DMS53 (cell line): ENCODE measurements at regions not wholly inside any gene's neighbourhood (a gene's known extent, or its start where the extent isn't known, plus 50 kb on each side); places are given as distances from the start of the nearest gene placed in this dataset.

Experiments used
- DNase-seq: peaks from one replicate; lab custom pipeline; 2025; lab: John Stamatoyannopoulos, UW

GRCh38 chr10:3990307-3990706 is 205.3 kb upstream of the KLF6 start:
- DNase-seq: no peak

DNA sequence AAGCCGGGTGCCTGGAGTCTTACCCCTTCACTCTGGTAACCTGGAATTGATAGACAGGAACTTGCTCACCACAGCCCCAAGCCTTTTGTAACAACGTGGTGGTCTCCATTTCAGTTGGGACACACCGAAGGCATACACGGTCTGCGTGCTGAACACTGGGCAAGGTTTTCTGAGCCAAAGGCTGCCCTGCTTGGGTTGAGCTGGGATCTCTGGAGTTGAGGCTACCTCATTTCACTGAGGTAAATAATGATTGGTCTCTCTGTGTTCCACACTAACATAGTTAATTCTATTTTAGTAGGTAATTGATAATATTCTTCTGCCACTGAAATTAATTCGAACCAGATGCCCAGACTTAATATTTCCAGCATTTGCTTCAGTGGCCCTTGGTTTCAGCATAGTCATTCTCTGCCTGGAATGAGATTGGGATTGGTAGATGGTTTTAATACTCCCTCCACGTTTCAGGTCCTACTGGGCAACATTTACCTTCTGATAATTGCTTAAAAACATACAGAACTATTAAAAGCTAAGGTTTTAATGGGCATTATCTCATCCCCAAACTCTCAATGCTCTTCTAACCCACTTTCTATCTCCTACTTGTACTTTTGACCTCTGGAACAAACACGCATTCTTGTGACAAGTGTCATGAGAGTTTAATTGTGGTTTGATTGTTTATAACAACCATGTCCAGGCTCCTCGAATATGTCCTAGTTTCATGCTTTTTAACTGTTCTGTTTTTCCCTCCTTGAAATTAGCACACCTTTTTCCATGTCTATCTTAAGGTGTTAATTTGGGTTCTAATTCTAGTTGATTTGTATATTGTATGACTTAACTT is 202.3 kb upstream of the KLF6 start:
- no peak for DNase-seq

DNA sequence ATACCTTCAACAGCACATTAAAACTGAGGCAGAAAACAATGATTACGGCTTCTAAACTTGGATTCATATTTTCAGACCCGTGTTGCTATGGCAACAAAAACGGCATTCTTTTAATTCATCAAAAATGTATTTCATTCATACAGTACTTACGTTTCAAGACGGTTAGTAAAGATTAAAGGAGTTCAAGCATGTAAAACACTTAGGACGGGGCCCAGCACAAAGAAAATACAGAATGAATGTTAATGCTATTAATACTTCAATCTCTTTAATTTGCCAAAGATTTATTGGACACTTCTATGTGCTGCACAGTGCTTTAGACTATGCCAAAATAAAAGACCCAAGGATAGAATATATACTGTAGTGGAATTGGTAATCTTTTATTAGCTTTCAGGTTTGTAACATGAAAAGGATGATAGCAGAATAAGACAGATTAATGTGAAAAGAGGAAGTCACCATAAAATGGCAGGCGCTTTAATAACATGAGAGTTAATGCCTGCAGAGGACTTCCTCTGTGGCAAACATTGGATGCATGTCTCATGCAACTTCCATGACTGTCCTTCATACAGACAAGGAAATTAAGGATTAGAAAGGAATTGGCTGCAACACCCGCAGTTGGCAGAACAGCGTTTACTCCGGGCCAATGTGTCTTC is 201.6 kb upstream of the KLF6 start:
- no peak for DNase-seq

DNA sequence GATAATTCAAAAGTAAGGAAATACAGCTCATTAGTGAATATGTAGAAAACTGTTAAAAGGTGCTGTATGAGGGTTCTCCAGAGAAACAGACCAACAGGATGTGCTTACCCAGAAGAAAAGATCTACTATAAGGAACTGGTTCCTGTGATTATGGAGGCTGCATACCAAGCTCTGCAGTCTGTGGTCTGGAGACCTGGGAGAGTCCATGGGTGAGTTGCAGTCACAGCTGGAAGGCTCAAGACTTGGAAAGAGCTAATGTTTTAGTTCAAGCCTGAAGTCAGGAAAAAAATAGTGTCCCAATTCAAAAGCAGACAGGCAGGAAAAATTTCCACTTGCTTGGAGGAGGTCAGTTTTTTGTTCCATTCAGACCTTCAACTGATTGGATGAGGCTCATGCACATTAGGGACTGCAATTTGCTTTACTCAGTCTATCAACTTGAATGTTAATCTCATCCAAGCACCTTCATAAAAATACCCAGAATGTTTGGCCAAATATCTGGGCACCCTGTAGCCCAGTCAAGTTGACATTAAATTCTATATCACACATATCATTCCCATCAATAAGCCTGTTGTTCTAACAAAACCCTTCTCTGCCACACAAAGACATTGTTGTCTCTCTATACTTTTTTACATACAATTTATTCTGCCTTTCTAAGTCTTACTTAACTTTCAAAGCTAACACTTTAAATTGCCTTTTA is 197.9 kb upstream of the KLF6 start:
- no peak for DNase-seq

DNA sequence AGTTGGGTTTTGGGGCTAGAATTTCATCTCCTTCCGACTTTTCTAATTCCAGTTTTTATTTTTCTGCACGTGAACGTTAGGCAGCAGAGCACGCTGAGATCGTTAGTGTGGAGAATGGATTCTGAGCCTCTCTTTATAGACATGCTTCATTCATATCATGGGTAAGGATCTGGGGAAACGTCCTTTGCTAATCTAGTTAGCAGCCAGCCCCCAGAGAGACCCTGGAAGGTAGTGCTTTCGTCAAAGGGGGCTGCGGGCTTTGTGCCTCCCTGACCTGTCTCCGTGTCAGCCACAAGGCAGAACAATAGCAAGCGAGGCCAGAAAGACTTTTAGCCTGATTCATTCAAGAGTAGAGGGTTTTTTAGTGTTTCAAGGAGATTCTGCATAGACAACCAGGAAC is 196.3 kb upstream of the KLF6 start:
- no peak for DNase-seq

- no peak for DNase-seq
These were observed 195.7 kb upstream of the KLF6 start for GRCh38 chr10:3980660-3981059.

GRCh38 chr10:3980144-3980543 is 195.1 kb upstream of the KLF6 start:
- DNase-seq: no peak

DNA sequence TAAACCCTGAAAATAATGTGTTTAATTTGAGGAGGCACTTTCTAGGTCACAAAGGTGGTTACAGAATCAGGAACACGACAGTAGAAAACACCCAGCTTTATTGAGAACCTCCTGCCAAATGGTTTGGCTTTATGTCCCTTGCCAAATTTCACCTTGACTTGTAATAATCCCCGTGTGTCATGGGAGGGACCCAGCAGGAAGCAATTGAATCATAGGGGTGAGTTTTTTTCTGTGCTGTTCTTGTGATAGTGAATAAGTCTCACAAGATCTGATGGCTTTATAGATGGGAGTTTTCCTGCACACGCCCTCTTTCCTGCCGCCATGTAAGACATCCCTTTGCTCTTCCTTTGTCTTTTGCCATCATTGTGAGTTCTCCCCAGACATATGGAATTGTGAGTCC is 193.8 kb upstream of the KLF6 start:
- no peak for DNase-seq

DNA sequence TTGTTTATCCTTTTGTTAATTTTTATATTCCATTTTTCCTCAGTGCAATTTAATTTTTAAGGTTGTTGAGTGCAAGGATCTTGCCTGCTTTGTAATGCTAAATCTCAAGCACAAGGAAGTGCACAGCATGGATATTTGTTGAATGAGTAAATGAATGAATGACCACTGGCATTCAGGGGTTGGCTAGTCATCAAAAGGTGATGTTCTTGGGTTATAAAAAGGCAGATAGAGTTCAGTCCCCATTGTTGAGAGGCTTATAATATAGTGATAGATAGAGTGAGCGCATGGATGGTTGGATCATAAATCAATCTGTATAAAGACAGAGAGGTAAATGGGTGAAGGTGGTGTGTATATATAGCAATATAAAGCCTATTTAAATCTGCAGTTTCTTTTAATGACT is 193.2 kb upstream of the KLF6 start:
- no peak for DNase-seq

- DNase-seq: no peak
These were observed 192.8 kb upstream of the KLF6 start for GRCh38 chr10:3977761-3978160.

DNA sequence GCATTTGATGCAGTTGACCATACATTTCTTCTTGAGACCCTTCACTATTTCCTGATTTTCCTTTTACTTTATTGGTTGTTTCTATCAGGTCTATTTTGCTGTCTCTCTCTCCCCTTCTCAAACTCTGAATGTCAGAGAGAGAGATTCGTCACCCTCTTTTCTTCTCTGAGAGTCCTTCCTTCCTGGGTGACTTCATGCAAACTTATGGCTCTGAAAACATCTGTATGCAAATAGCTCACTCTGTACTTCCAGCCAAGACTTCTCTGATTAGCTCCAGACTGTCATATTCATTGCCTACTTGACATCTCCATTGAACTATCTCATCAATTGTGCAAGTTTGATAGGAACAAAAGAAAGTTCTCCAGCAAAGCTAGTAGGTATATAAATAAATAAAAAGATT is 191.7 kb upstream of the KLF6 start:
- peak; percentile 71 for DNase-seq

GRCh38 chr10:3976171-3976570 is 191.2 kb upstream of the KLF6 start:
- no peak for DNase-seq

- no peak for DNase-seq
These were observed 190.0 kb upstream of the KLF6 start for GRCh38 chr10:3975016-3975415.

DNA sequence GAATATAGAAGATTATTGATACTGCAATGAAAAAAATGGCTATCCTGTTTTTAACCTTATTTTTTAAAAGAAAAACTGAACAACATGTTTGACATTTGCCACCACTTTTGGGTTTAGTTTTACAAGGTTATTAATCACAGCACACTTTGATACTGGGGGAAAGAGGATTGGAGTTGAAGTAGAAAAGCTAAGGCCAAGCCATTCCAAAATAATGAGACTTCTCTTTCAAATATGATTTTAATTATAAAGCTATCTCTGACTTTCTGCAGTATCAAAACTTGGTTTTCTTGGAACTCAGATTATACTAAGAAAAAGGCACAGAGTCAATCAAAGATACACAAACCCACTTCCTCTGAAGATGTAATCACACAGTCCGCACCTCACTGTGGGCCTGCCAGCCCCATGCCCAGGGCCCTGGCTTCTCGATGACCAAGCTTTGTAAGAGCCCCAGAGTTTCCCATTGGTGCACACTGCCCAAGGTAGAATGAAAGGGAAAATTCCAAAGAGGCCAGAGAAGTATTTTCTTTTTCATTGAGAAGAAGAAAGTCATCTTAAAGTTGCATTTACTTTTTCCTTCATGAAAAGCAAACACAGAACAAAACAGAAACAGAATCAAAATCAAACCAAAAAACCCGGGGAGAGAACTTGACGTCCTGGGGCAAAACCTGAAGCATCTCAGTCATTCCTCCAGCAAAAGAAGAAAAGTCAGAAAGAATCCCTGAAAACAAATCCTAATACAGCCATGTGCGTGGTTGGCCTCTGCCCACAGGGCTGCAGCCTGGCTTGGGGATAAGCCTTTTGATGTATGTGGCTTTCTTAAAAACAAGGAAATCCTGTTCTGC is 187.7 kb upstream of the KLF6 start:
- DNase-seq: no peak

DNA sequence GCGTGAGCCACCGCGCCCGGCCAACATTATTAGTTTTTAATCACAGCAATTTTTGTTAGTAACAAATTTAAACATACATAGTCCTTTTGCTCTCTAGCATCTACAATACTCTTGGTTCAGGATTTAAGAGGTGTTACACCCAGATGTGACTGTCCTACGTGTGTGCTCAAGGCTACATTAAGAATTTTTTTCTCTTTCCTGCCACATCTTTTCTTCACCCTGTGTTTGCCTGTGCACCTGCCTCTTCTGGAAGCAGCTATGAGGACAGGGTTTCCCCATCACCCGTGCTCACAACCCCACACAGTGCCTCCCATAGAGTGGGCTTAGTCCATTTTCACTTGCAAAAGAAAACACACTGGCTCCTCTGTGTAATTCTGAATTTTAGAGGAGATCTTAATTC is 186.7 kb upstream of the KLF6 start:
- DNase-seq: no peak

DNA sequence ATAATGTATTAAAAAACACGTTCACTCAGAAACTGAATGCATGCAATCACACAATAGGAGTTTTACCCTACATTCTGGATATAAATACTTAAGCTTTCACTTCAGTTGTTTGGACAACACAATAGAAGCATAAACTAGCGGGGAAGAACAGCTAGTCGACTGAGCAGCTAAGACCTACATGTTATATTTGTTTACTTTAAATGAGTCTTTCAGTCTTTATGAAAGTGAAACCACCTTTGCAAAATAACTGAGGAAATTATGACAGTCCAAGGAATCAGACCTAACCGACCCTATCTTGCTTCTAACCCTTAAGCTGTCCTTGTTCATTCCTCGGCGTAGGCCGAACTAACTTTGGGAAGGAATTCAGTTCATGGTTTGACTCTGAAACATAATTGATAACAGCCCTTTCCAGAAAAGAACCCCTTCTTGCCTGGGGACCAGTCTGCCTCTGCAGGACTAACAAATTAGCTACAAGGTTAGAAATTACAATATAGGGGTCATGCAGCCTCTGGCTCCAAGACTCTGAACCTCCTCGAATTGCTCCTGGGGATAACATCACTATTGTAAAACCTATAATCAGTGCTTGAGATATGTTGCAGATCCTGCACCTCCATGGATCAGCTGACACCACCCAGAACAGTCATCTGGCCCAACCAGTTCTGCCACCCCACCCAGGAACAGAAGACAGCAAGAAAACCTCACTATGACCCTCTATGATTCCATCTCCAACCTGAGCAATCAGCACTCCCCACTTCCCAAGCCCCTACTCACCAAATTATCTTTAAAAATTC is 185.1 kb upstream of the KLF6 start:
- peak; percentile 21 for DNase-seq

GRCh38 chr10:3968727-3969126 is 183.7 kb upstream of the KLF6 start:
- no peak for DNase-seq

- DNase-seq: no peak
These were observed 179.5 kb upstream of the KLF6 start for GRCh38 chr10:3964516-3964915.

GRCh38 chr10:3963191-3963673 is 178.2 kb upstream of the KLF6 start:
- DNase-seq: peak; percentile 44

DNA sequence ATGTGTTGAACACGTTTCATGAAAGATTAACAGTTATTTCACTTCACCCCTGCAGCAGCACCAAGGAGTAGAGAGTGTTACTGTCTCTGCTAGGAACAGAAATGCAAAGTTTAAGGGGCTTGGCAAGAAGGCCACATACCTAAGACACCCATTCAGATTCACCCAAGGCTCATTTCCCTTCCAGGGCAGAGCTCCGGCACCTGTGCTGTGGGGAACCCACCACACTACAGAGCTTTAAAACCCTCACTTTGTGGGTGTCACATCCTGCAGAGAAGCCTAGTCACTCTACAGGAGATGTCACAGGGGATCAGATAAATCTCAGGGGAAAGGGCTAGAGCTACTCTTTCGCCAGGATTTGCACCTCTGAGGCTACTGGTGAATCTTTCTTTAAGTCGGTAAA is 176.1 kb upstream of the KLF6 start:
- no peak for DNase-seq

GRCh38 chr10:3960496-3960895 is 175.5 kb upstream of the KLF6 start:
- DNase-seq: no peak
